KMS-11 (cell line): ENCODE measurements at regions not wholly inside any gene's neighbourhood (a gene's known extent, or its start where the extent isn't known, plus 50 kb on each side); places are given as distances from the start of the nearest gene placed in this dataset.

Source experiments
- H2AFZ ChIP-seq: fragments of 200-600 bp; sonication (generic); 2 replicates; pipeline ENCODE4 v1.6.1; 2016; ENCODE audit warnings: antibody characterized with exemption, mixed run types, low read depth
- H3K27ac ChIP-seq: fragments of 200-600 bp; sonication (generic); 2 replicates; pipeline ENCODE4 v1.6.1; 2016; ENCODE audit warnings: mild to moderate bottlenecking, mixed run types
- H3K27me3 ChIP-seq: fragments of 200-600 bp; sonication (generic); 2 replicates; pipeline ENCODE4 v1.6.1; 2017; ENCODE audit warnings: mild to moderate bottlenecking, low read depth, mixed run types, moderate library complexity; ENCODE audit not compliant: insufficient read depth
- H3K36me3 ChIP-seq: fragments of 200-600 bp; sonication (generic); 2 replicates; pipeline ENCODE4 v1.6.1; 2017; ENCODE audit warnings: mild to moderate bottlenecking, mixed run types; ENCODE audit not compliant: insufficient read depth
- H3K4me1 ChIP-seq: fragments of 200-600 bp; sonication (generic); 2 replicates; pipeline ENCODE4 v1.6.1; 2016; ENCODE audit warnings: mild to moderate bottlenecking, low read depth, mixed run types; ENCODE audit not compliant: poor library complexity, severe bottlenecking
- H3K4me2 ChIP-seq: fragments of 200-600 bp; sonication (generic); 2 replicates; pipeline ENCODE4 v1.7.0; 2016; ENCODE audit warnings: mild to moderate bottlenecking, mixed run types
- H3K4me3 ChIP-seq: fragments of 200-600 bp; sonication (generic); IDR thresholded peaks from 2 replicates; pipeline ENCODE4 v1.6.1; 2017; ENCODE audit warnings: low read depth, low read length, mixed read lengths; ENCODE audit not compliant: insufficient read depth
- H3K79me2 ChIP-seq: fragments of 200-600 bp; sonication (generic); 2 replicates; pipeline ENCODE4 v1.6.1; 2016; ENCODE audit warnings: low read depth, mixed run types; ENCODE audit not compliant: insufficient read depth
- H3K9ac ChIP-seq: fragments of 200-600 bp; sonication (generic); 2 replicates; pipeline ENCODE4 v1.6.1; 2016; ENCODE audit warnings: mild to moderate bottlenecking, mixed run types
- H4K20me1 ChIP-seq: fragments of 200-600 bp; sonication (generic); 2 replicates; pipeline ENCODE4 v1.6.1; 2016; ENCODE audit warnings: mild to moderate bottlenecking, mixed run types; ENCODE audit not compliant: insufficient read depth
- CTCF ChIP-seq: fragments of 200-600 bp; sonication (generic); conservative IDR thresholded peaks from 2 replicates; pipeline ENCODE4 v1.6.1; 2017; ENCODE audit warnings: low read depth, mild to moderate bottlenecking, antibody characterized with exemption, low read length, moderate library complexity, mixed read lengths

- H3K4me1 ChIP-seq, result no peaks in the 10 kb centered on the region
- no peak overlapping the region for H3K9ac ChIP-seq
Observed at GRCh38 chr2:66317268-66317890, 117.5 kb upstream of the MEIS1 start.

GRCh38 chr2:66306483-66306882 lies 128.4 kb upstream of the MEIS1 start:
- Histone ChIP-seq H3K79me2 (no peaks in the 10 kb centered on the region), H3K4me2 (no peak overlapping the region), H3K4me3 (no peak overlapping the region), H3K4me1 (peaks cover 3% of the 10 kb centered on the region), H2AFZ (no peak overlapping the region), H3K27ac (no peak overlapping the region), H3K27me3 (no peaks in the 10 kb centered on the region), H3K9ac (no peak overlapping the region), H3K36me3 (no peaks in the 10 kb centered on the region), H4K20me1 (no peaks in the 10 kb centered on the region)
- TF ChIP-seq CTCF, result no peak

More at GRCh38 chr2:66317268-66317890, 117.5 kb upstream of the MEIS1 start:
- no peak overlapping the region for H2AFZ ChIP-seq
- TF ChIP-seq CTCF, result no peak
- H3K27me3 ChIP-seq, result no peaks in the 10 kb centered on the region
- H3K4me2 ChIP-seq, result no peak overlapping the region
- H3K36me3 ChIP-seq, result no peaks in the 10 kb centered on the region
- no peak overlapping the region for H3K27ac ChIP-seq
- no peaks in the 10 kb centered on the region for H3K79me2 ChIP-seq
- no peaks in the 10 kb centered on the region for H4K20me1 ChIP-seq
- no peak overlapping the region for H3K4me3 ChIP-seq

- no peak overlapping the region for H3K4me2 ChIP-seq
- H3K4me3 ChIP-seq, result no peak overlapping the region
- H4K20me1 ChIP-seq, result no peaks in the 10 kb centered on the region
- TF ChIP-seq CTCF, result no peak
- H3K27me3 ChIP-seq, result no peaks in the 10 kb centered on the region
- no peaks in the 10 kb centered on the region for H3K79me2 ChIP-seq
- H3K36me3 ChIP-seq, result no peaks in the 10 kb centered on the region
- H3K9ac ChIP-seq, result no peak overlapping the region
- H3K4me1 ChIP-seq, result peaks cover 3% of the 10 kb centered on the region
- H2AFZ ChIP-seq, result no peak overlapping the region
- no peak overlapping the region for H3K27ac ChIP-seq
Observed at GRCh38 chr2:66305718-66306117, 129.2 kb upstream of the MEIS1 start.

- no peak overlapping the region for H2AFZ ChIP-seq
- H4K20me1 ChIP-seq, result no peaks in the 10 kb centered on the region
- no peak overlapping the region for H3K4me3 ChIP-seq
- peaks cover 3% of the 10 kb centered on the region for H3K4me1 ChIP-seq
- no peak overlapping the region for H3K9ac ChIP-seq
- no peak for TF ChIP-seq CTCF
- no peak overlapping the region for H3K4me2 ChIP-seq
- no peaks in the 10 kb centered on the region for H3K79me2 ChIP-seq
- H3K27me3 ChIP-seq, result no peaks in the 10 kb centered on the region
- H3K36me3 ChIP-seq, result no peaks in the 10 kb centered on the region
- no peak overlapping the region for H3K27ac ChIP-seq
Observed at GRCh38 chr2:66303471-66303870, 131.5 kb upstream of the MEIS1 start.
